SK-N-SH (cell line): ENCODE measurements at regions not wholly inside any gene's neighbourhood (a gene's known extent, or its start where the extent isn't known, plus 50 kb on each side); places are given as distances from the start of the nearest gene placed in this dataset.

Source experiments
- FOXM1 ChIP-seq: IDR thresholded peaks from 2 replicates; pipeline ENCODE4 v1.4.0; 2012; ENCODE audit warnings: low read depth, mild to moderate bottlenecking
- MXI1 ChIP-seq: IDR thresholded peaks from 2 replicates; pipeline ENCODE4 v1.6.1; 2012; ENCODE audit warnings: mild to moderate bottlenecking, low read depth, low read length, improper control_type of control experiment
- TF ChIP-seq, protein P1 (sequence below): fragments of 200-600 bp; sonication (generic); IDR thresholded peaks from 2 replicates; pipeline ENCODE4 v1.6.1; 2017; ENCODE audit warnings: antibody characterized with exemption, mild to moderate bottlenecking, moderate library complexity

DNA sequence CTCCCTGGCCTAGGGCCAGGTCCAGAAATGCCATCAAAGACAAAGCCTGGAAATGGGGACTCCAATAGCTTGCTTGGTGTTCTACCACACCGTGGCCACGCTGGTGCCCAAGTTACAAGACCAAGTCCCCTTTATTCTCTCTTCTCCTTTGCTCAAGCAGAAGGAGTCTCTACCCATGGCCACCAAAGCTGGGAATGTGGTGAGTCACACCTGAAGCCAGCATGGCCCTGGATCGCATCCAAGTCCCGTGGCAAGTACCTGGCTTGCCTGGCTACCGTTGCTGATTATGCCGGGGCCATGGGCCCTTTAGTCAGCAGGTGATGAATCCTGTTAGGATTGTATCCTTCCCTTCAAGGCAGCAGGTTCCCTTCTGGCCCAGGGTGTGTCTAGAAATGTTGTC, 260.0 kb downstream of the HAPSTR1 start:
- TF ChIP-seq MXI1 (no peak), FOXM1 (no peak)
- TF ChIP-seq, protein P1, sequence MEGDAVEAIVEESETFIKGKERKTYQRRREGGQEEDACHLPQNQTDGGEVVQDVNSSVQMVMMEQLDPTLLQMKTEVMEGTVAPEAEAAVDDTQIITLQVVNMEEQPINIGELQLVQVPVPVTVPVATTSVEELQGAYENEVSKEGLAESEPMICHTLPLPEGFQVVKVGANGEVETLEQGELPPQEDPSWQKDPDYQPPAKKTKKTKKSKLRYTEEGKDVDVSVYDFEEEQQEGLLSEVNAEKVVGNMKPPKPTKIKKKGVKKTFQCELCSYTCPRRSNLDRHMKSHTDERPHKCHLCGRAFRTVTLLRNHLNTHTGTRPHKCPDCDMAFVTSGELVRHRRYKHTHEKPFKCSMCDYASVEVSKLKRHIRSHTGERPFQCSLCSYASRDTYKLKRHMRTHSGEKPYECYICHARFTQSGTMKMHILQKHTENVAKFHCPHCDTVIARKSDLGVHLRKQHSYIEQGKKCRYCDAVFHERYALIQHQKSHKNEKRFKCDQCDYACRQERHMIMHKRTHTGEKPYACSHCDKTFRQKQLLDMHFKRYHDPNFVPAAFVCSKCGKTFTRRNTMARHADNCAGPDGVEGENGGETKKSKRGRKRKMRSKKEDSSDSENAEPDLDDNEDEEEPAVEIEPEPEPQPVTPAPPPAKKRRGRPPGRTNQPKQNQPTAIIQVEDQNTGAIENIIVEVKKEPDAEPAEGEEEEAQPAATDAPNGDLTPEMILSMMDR = no peak
